DOHH2 (cell line): ENCODE measurements at regions not wholly inside any gene's neighbourhood (a gene's known extent, or its start where the extent isn't known, plus 50 kb on each side); places are given as distances from the start of the nearest gene placed in this dataset.

Experiments used
- H3F3A ChIP-seq: fragments of 200-600 bp; sonication (generic), shearing (Covaris generic); 2 replicates; pipeline ENCODE4 v1.6.0; 2016; ENCODE audit warnings: antibody characterized with exemption, mild to moderate bottlenecking; ENCODE audit not compliant: control insufficient read depth, insufficient read depth
- H3K27ac ChIP-seq: fragments of 200-600 bp; sonication (generic); 2 replicates; pipeline ENCODE4 v1.5.1; 2014; ENCODE audit warnings: low read depth, mild to moderate bottlenecking, low read length, moderate library complexity
- H3K27me3 ChIP-seq: fragments of 200-600 bp; sonication (generic); 2 replicates; pipeline ENCODE4 v1.6.1; 2014; ENCODE audit warnings: mild to moderate bottlenecking, low read length, mixed read lengths; ENCODE audit not compliant: control insufficient read depth
- H3K36me3 ChIP-seq: fragments of 200-600 bp; sonication (generic); 2 replicates; pipeline ENCODE4 v1.6.1; 2014; ENCODE audit warnings: mild to moderate bottlenecking, low read length, moderate library complexity, mixed read lengths; ENCODE audit not compliant: control insufficient read depth
- H3K4me1 ChIP-seq: fragments of 200-600 bp; sonication (generic); 2 replicates; pipeline ENCODE4 v1.6.1; 2014; ENCODE audit warnings: mild to moderate bottlenecking, low read length, mixed read lengths; ENCODE audit not compliant: control insufficient read depth
- H3K4me2 ChIP-seq: fragments of 200-600 bp; sonication (generic); 2 replicates; pipeline ENCODE4 v1.6.0; 2014; ENCODE audit warnings: mild to moderate bottlenecking, low read length, moderate library complexity
- H3K4me3 ChIP-seq: fragments of 200-600 bp; sonication (generic); 2 replicates; pipeline ENCODE4 v1.5.1; 2014; ENCODE audit warnings: mild to moderate bottlenecking, low read length, mixed read lengths
- H3K79me2 ChIP-seq: fragments of 200-600 bp; sonication (generic); 2 replicates; pipeline ENCODE4 v1.6.1; 2014; ENCODE audit warnings: mild to moderate bottlenecking, low read length, mixed read lengths; ENCODE audit not compliant: control insufficient read depth
- H3K9me2 ChIP-seq: fragments of 200-600 bp; sonication (generic); replicated peaks from 2 replicates; pipeline ENCODE4 v1.6.1; 2014; ENCODE audit warnings: mild to moderate bottlenecking, low read length, mixed read lengths; ENCODE audit not compliant: control insufficient read depth
- H3K9me3 ChIP-seq: fragments of 200-600 bp; sonication (generic); 2 replicates; pipeline ENCODE4 v1.6.1; 2014; ENCODE audit warnings: antibody characterized with exemption, low read length, mixed read lengths; ENCODE audit not compliant: control insufficient read depth, insufficient read depth
- H4K20me1 ChIP-seq: fragments of 200-600 bp; sonication (generic); 2 replicates; pipeline ENCODE4 v1.6.0; 2014; ENCODE audit warnings: low read depth, mild to moderate bottlenecking, antibody characterized with exemption, low read length, moderate library complexity; ENCODE audit not compliant: control insufficient read depth, insufficient read depth
- CTCF ChIP-seq: fragments of 200-600 bp; sonication (generic); IDR thresholded peaks from one replicate; pipeline ENCODE4 v1.5.1; 2014; ENCODE audit warnings: antibody characterized with exemption, mild to moderate bottlenecking, low read depth, low read length; ENCODE audit not compliant: poor library complexity, severe bottlenecking
- EZH2phosphoT487 ChIP-seq: fragments of 200-600 bp; sonication (generic); IDR thresholded peaks from 2 replicates; pipeline ENCODE4 v1.6.1; 2017; ENCODE audit warnings: borderline replicate concordance, mild to moderate bottlenecking, antibody characterized with exemption, low read length, moderate library complexity, mixed read lengths

DNA sequence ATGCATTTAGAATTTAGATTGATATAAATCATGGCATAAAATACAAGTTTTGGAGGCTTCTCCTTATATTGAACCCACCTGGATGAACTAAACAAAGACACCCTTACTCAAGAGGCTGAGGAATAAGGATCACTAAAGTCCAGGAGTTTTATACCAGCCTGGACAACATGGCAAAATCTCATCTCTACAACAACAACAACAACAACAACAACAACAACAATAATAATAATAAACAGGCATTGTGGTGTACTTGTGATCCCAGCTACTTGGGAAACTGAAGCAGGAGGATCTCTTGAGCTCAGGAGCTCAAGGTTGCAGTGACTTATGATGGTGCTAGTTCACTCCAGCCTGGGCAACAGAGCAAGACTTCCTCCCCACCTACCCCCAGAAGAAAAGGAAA, 558.0 kb downstream of the TOX3 start:
- Histone ChIP-seq H3K9me3 (no peaks in the 10 kb centered on the region), H3K27ac (no peak overlapping the region), H3K4me3 (no peak overlapping the region), H3K27me3 (no peaks in the 10 kb centered on the region), H4K20me1 (no peaks in the 10 kb centered on the region), H3F3A (no peaks in the 10 kb centered on the region), H3K9me2 (no peaks in the 10 kb centered on the region), H3K79me2 (no peaks in the 10 kb centered on the region), H3K4me1 (no peaks in the 10 kb centered on the region), H3K36me3 (no peaks in the 10 kb centered on the region), H3K4me2 (no peak overlapping the region)
- no peak for TF ChIP-seq EZH2phosphoT487
- no peak for TF ChIP-seq CTCF

DNA sequence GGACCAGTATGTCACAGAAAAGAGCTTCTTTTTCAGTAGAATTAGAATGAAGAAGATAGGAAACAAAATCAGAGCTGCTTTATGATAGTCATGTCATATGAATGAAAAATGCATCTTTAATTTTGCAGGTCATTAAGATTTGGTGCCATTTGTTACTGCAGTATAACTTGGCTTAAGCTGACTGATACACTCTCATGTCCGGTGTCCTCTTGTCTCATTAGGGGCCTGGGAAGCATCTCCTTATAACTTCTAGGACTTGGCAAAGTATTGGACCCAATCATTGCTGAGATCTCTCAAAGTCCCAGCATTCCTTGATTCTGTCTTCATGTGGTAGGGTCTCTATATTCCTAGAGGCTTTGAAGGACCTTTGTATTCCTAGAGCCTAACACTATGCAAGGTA, 559.4 kb downstream of the TOX3 start:
- no peak for TF ChIP-seq EZH2phosphoT487
- no peak for TF ChIP-seq CTCF
- Histone ChIP-seq H3F3A (no peaks in the 10 kb centered on the region), H3K79me2 (no peaks in the 10 kb centered on the region), H3K4me3 (no peak overlapping the region), H3K27me3 (no peaks in the 10 kb centered on the region), H3K9me3 (no peaks in the 10 kb centered on the region), H3K27ac (no peak overlapping the region), H3K9me2 (no peaks in the 10 kb centered on the region), H3K4me1 (no peaks in the 10 kb centered on the region), H4K20me1 (no peaks in the 10 kb centered on the region), H3K36me3 (no peaks in the 10 kb centered on the region), H3K4me2 (no peak overlapping the region)

DNA sequence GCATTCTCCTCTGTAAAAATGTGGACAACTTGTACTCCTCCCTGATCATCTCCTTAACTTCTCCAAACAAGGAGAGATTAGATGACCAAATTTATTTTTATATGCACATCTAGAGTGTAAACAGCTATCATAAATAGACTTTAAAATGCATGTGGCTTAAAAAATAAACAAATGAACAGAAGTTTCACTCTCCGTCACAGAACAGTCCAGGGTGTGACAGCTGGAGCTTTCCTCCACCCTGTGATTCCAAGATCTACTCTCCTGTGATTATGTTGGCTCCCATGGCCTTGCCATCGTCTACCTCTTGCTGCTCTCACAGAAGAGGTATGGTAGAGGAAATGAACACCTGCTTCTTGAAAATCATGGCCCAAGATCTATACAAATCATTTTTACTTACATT, 560.2 kb downstream of the TOX3 start:
- H3K4me2 ChIP-seq, result no peak overlapping the region
- no peaks in the 10 kb centered on the region for H3F3A ChIP-seq
- H3K4me3 ChIP-seq, result no peak overlapping the region
- no peaks in the 10 kb centered on the region for H3K9me2 ChIP-seq
- no peak overlapping the region for H3K27ac ChIP-seq
- no peaks in the 10 kb centered on the region for H3K36me3 ChIP-seq
- H3K4me1 ChIP-seq, result no peaks in the 10 kb centered on the region
- no peaks in the 10 kb centered on the region for H3K27me3 ChIP-seq
- no peaks in the 10 kb centered on the region for H3K9me3 ChIP-seq
- H3K79me2 ChIP-seq, result no peaks in the 10 kb centered on the region
- H4K20me1 ChIP-seq, result no peaks in the 10 kb centered on the region
- no peak for TF ChIP-seq EZH2phosphoT487
- TF ChIP-seq CTCF, result no peak

DNA sequence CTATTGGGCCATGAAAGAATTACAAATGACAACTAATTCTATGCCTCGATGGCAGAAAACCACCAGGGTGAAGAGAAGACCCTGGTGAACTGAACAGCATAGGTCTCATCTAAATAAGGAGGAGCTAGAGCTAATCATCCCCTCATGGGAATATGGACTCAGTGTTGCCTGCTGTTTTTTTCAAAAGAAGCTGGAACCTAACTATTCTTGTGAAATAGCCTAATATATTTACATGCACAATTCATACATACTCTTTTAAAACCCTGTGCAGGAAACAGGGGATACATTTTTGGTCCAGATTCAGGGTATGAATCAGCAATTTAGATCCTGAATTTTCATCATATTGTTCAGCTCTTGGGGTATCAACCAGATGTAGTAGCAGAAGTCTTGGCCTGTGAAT, 560.6 kb downstream of the TOX3 start:
- Histone ChIP-seq H3K4me1 (no peaks in the 10 kb centered on the region), H3F3A (no peaks in the 10 kb centered on the region), H3K9me2 (no peaks in the 10 kb centered on the region), H3K9me3 (no peaks in the 10 kb centered on the region), H3K79me2 (no peaks in the 10 kb centered on the region), H3K4me3 (no peak overlapping the region), H3K4me2 (no peak overlapping the region), H4K20me1 (no peaks in the 10 kb centered on the region), H3K27ac (no peak overlapping the region), H3K27me3 (no peaks in the 10 kb centered on the region), H3K36me3 (no peaks in the 10 kb centered on the region)
- no peak for TF ChIP-seq CTCF
- no peak for TF ChIP-seq EZH2phosphoT487
